Osteoblast (primary cell): ENCODE measurements at regions not wholly inside any gene's neighbourhood (a gene's known extent, or its start where the extent isn't known, plus 50 kb on each side); places are given as distances from the start of the nearest gene placed in this dataset.

ENCODE experiments used
- DNase-seq: peaks from one replicate; pipeline ENCODE4 v3.0.0; 2011; ENCODE audit warnings: low spot score, mixed read lengths; ENCODE audit not compliant: insufficient read length; ENCODE audit errors: missing footprints
- H2AFZ ChIP-seq: 2 replicates; pipeline ENCODE4 v1.6.0; 2011; ENCODE audit warnings: mild to moderate bottlenecking, low read length
- H3K27ac ChIP-seq: 2 replicates; pipeline ENCODE4 v1.5.1; 2011; ENCODE audit warnings: mild to moderate bottlenecking, low read depth, low read length, moderate library complexity
- H3K27me3 ChIP-seq: 2 replicates; pipeline ENCODE4 v1.6.0; 2012; ENCODE audit warnings: mild to moderate bottlenecking, control low read depth, inconsistent platforms, low read length, moderate library complexity; ENCODE audit not compliant: insufficient read depth
- H3K36me3 ChIP-seq: 2 replicates; pipeline ENCODE4 v1.5.1; 2011; ENCODE audit warnings: mild to moderate bottlenecking, low read length, control low read depth, moderate library complexity; ENCODE audit not compliant: insufficient read depth
- H3K4me1 ChIP-seq: 2 replicates; pipeline ENCODE4 v1.5.1; 2011; ENCODE audit warnings: mild to moderate bottlenecking, low read length, control low read depth, moderate library complexity; ENCODE audit not compliant: insufficient read depth
- H3K4me2 ChIP-seq: 2 replicates; pipeline ENCODE4 v1.6.0; 2011; ENCODE audit warnings: mild to moderate bottlenecking, low read length; ENCODE audit not compliant: insufficient read depth
- H3K4me3 ChIP-seq: fragments of 200-600 bp; sonication (generic); 3 replicates; pipeline ENCODE4 v1.5.1; 2012; ENCODE audit warnings: mild to moderate bottlenecking, low read length, inconsistent platforms; ENCODE audit not compliant: insufficient read depth
- H3K79me2 ChIP-seq: 2 replicates; pipeline ENCODE4 v1.6.0; 2012; ENCODE audit warnings: mild to moderate bottlenecking, low read length, control low read depth, inconsistent platforms; ENCODE audit not compliant: insufficient read depth
- H3K9me3 ChIP-seq: 2 replicates; pipeline ENCODE4 v1.5.1; 2011; ENCODE audit warnings: low read depth, low read length, control low read depth
- H4K20me1 ChIP-seq: 2 replicates; pipeline ENCODE4 v1.6.0; 2012; ENCODE audit warnings: mild to moderate bottlenecking, low read length, control low read depth; ENCODE audit not compliant: insufficient read depth
- TF ChIP-seq, protein P1 (sequence below): IDR thresholded peaks from 2 replicates; pipeline ENCODE4 v1.5.1; 2011; ENCODE audit warnings: mild to moderate bottlenecking, low read depth, low read length, moderate library complexity; ENCODE audit errors: extremely low read depth

DNA sequence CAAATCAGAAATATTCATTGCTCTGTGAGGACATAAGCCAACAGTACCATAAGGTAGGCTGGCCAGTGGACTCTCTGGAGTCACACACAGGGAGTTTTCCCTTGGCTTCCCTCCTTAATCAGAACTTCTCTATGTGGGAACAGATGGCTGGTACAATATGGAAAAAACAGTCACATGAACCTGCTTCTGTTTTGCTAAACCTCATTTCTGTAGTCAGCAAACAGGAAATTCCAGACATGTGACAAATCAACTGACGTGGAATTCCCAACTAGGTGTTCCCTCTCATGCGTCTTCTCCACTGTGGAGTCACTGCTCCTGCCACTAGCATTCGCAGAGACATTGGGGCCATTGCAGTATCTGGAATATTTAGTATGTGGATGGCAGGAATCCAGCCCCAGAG is 617.6 kb downstream of the KIF4B start:
- no peak overlapping the region for H2AFZ ChIP-seq
- TF ChIP-seq, protein P1, sequence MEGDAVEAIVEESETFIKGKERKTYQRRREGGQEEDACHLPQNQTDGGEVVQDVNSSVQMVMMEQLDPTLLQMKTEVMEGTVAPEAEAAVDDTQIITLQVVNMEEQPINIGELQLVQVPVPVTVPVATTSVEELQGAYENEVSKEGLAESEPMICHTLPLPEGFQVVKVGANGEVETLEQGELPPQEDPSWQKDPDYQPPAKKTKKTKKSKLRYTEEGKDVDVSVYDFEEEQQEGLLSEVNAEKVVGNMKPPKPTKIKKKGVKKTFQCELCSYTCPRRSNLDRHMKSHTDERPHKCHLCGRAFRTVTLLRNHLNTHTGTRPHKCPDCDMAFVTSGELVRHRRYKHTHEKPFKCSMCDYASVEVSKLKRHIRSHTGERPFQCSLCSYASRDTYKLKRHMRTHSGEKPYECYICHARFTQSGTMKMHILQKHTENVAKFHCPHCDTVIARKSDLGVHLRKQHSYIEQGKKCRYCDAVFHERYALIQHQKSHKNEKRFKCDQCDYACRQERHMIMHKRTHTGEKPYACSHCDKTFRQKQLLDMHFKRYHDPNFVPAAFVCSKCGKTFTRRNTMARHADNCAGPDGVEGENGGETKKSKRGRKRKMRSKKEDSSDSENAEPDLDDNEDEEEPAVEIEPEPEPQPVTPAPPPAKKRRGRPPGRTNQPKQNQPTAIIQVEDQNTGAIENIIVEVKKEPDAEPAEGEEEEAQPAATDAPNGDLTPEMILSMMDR = no peak
- DNase-seq = no peak

DNA sequence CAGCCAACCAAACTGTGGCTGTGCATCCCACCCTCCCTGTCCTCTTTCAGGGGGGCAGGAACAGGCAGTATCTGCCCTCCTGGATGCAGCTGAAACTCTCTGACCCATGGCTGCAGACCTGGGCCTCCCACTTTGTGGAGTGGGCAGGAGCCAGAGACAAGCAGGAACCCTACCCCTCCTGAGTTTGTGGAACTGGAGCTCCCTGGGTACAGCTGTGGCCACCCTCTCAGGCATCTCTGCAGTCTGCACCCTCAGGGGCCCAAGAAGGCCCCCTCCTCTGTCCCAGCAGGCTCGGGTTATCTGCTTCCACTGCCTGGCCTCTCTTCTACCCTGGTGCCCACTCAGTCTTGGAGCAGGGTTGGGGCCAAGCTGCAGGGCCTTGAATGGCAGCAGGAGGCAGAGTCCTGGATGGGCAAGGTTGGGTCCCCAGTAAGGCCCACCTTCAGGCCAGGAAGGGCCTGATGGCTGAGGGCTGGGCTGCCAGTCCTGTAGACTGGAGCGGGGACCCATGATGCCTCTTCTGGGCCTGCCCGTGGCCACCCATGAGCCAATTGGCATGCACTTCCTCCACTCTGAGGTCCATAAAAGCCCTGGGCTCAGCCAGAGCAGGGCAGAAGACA is 619.9 kb downstream of the KIF4B start:
- TF ChIP-seq, protein P1 = no peak
- no peak overlapping the region for H3K27ac ChIP-seq
- no peaks in the 10 kb centered on the region for H4K20me1 ChIP-seq
- no peaks in the 10 kb centered on the region for H3K4me1 ChIP-seq
- H2AFZ ChIP-seq = no peak overlapping the region
- no peak overlapping the region for H3K4me3 ChIP-seq
- no peak for DNase-seq
- no peaks in the 10 kb centered on the region for H3K36me3 ChIP-seq
- no peaks in the 10 kb centered on the region for H3K27me3 ChIP-seq
- no peak overlapping the region for H3K4me2 ChIP-seq
- H3K79me2 ChIP-seq = no peaks in the 10 kb centered on the region
- H3K9me3 ChIP-seq = no peaks in the 10 kb centered on the region

More for the DNA sequence above, 617.6 kb downstream of the KIF4B start:
- Histone ChIP-seq H4K20me1 (no peaks in the 10 kb centered on the region), H3K9me3 (peaks cover 2% of the 10 kb centered on the region), H3K4me3 (no peak overlapping the region), H3K36me3 (no peaks in the 10 kb centered on the region), H3K4me1 (no peaks in the 10 kb centered on the region), H3K27me3 (no peaks in the 10 kb centered on the region), H3K4me2 (no peak overlapping the region), H3K27ac (no peak overlapping the region), H3K79me2 (no peaks in the 10 kb centered on the region)

DNA sequence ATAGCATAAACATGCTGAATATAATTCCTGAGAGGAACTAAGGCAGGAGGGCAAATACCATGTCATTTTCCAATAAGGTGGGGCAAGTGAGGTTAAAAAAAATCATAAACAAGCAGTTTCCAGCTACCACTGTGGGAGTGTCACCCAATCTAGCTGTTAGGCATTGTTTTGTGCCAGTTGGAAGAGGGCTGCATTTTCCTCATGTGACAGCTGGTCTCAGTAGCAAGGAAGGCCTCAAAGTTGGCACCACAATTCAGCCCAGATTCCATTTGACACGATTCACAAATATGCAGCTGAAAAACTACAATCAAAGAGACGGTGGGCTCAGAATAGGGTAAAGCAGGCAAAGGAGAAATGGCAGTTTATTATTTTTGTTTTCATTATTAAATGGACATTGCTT is 636.1 kb downstream of the KIF4B start:
- Histone ChIP-seq H3K4me1 (no peaks in the 10 kb centered on the region), H3K36me3 (no peaks in the 10 kb centered on the region), H2AFZ (no peak overlapping the region), H3K27ac (no peak overlapping the region), H4K20me1 (no peaks in the 10 kb centered on the region), H3K9me3 (no peaks in the 10 kb centered on the region), H3K79me2 (no peaks in the 10 kb centered on the region), H3K27me3 (no peaks in the 10 kb centered on the region), H3K4me3 (no peak overlapping the region), H3K4me2 (no peak overlapping the region)
- TF ChIP-seq, protein P1 = no peak
- no peak for DNase-seq

DNA sequence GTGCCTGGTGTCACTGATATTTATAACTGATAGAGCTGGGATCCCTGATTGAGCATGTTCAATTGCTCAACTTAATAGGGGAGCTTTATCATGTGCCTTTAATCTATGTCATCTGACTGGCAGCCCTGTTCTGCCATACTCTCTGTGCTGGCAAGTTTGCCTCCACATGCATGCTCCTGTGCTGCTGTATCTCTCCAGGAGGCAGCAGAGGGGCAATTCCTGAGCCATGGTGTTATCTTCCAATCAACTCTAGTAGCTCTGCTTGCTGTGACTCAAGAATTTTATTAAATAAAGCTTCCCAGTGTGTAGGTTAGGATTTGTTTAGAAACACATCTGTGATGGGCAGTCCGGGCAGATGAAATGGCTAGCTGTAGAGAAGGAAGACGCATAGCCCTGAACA is 642.0 kb downstream of the KIF4B start:
- TF ChIP-seq, protein P1 = no peak
- no peaks in the 10 kb centered on the region for H3K9me3 ChIP-seq
- no peaks in the 10 kb centered on the region for H3K36me3 ChIP-seq
- no peak overlapping the region for H3K4me2 ChIP-seq
- no peak for DNase-seq
- no peaks in the 10 kb centered on the region for H3K79me2 ChIP-seq
- H3K4me3 ChIP-seq = no peak overlapping the region
- no peaks in the 10 kb centered on the region for H4K20me1 ChIP-seq
- H3K4me1 ChIP-seq = no peaks in the 10 kb centered on the region
- H2AFZ ChIP-seq = no peak overlapping the region
- H3K27ac ChIP-seq = no peak overlapping the region
- no peaks in the 10 kb centered on the region for H3K27me3 ChIP-seq
